DND-41 (cell line): ENCODE measurements at regions not wholly inside any gene's neighbourhood (a gene's known extent, or its start where the extent isn't known, plus 50 kb on each side); places are given as distances from the start of the nearest gene placed in this dataset.

Experiments used
- CTCF ChIP-seq: IDR thresholded peaks from 2 replicates; pipeline ENCODE4 v1.5.1; 2012; ENCODE audit warnings: borderline replicate concordance, low read length, moderate library complexity, mild to moderate bottlenecking; ENCODE audit not compliant: poor library complexity, severe bottlenecking; ENCODE audit errors: extremely low read depth
- EZH2 ChIP-seq: IDR thresholded peaks from 3 replicates; pipeline ENCODE4 v1.6.1; 2012; ENCODE audit warnings: borderline replicate concordance, low read depth, mild to moderate bottlenecking, moderate library complexity, low read length, inconsistent platforms; ENCODE audit not compliant: severe bottlenecking

DNA sequence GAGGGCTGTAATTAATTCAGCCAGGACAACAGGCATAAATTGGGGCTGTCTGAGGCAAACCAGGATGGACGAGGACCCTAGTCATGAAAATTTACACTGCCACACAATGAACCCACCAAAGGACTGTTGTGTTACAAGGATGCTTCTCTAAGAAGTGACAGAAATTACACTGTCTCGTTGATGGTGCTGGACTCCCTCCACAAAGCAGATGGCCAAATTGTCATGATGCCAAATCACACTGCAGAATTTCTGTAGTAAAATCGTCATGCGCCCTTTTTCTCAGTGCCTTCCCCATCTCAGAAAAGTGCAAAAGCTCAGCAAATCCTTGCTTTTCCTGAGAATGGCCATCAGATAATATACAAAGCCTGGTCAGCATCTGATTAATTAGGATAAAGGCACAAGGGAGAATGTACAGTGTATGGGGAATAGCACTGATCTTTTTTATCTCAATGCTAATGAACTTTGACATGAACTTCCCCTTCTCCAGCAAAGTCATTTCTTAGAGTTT lies 545.8 kb downstream of the CSNK1G3 start:
- TF ChIP-seq CTCF (no peak), EZH2 (no peak)
